Stimulated activated CD4-positive, alpha-beta T cell treated with anti-CD3 and anti-CD28 coated beads, Interleukin-2, amount 100 ng/mL, for 24 hours (primary cell): ENCODE measurements at regions not wholly inside any gene's neighbourhood (a gene's known extent, or its start where the extent isn't known, plus 50 kb on each side); places are given as distances from the start of the nearest gene placed in this dataset.
"Not testable (repeated sequence)": the region's sequence is repeated elsewhere in the genome, so short reads cannot be mapped to it uniquely, and the experiment has no call there.

Experiments
- DNase-seq, 2 donors: peaks; one replicate each; pipeline ENCODE4 v3.0.0-alpha.2; 2020

DNA sequence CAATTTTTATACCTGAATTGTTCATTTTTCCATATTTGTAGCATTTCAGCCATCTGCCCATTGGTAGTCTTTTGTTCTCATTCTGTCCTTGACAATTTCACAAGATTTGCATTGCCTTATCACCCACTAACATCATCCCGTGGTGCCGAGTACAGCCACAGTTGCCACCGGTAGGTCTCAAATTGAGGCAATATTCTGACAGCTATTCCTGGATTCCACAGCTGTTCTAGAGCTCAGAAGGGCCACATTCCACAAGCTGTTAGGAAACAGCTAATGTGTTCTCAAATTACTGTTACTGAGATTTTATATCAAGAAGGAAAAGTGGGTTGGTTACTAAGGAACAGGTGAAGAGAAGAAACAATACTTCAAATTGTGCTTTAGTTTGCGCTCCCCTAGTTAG lies 178.8 kb downstream of the RPRM start:
- DNase-seq, result no peak

- DNase-seq, result no peak
Observed at GRCh38 chr2:153299217-153299616, 179.3 kb downstream of the RPRM start.

- DNase-seq, result no peak
Observed at GRCh38 chr2:153294199-153294786, 184.3 kb downstream of the RPRM start.

DNA sequence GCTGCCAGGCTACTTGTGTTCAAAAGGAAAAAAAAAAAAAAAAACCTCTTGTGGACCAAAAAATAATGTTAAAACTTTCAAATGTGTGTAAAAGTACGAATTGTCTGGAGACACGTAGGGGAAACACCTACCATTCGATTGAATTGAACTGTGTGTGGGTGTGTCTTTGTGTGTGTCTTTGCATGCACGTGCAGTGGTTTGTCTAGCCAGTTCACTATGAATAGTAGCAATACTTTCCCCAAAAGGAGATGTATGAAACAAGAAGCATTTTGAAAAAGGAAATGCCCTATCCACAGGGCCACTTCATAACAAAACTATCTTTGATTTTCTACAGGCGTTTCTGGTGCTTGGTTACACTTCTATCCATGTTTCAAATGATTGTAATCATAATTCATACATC lies 186.8 kb downstream of the RPRM start:
- DNase-seq, result no peak

- peak in 1 of 2 donors; percentile 3 for DNase-seq
Observed at GRCh38 chr2:153287109-153287801, 191.3 kb downstream of the RPRM start.

GRCh38 chr2:153268941-153269461 lies 209.6 kb downstream of the RPRM start:
- DNase-seq, result no peak

DNA sequence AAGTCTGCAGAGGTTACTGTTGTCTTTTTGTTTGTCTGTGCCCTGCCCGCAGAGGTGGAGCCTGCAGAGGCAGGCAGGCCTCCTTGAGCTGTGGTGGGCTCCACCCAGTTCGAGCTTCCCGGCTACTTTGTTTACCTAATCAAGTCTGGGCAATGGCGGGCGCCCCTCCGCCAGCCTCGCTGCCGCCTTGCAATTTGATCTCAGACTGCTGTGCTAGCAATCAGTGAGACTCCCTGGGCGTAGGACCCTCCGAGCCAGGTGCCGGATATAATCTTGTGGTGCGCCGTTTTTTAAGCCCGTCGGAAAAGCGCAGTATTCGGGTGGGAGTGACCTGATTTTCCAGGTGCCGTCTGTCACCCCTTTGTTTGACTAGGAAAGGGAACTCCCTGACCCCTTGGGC lies 221.7 kb downstream of the RPRM start:
- not testable (repeated sequence) for DNase-seq

DNA sequence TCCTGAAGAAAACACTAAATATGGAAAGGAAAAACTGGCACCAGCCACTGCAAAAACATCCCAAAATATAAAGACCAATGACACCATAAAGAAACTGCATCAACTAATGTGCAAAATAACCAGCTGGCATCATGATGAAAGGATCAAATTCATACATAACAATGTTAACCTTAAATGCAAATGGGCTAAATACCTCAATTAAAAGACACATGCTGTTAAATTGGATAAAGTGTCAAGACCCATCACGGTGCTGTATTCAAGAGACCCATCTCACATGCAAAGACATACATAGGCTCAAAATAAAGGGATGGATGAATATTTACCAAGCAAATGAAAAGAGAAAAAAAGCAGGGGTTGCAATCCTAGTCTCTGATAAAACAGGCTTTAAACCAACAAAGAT lies 231.9 kb downstream of the RPRM start:
- DNase-seq, result not testable (repeated sequence)

DNA sequence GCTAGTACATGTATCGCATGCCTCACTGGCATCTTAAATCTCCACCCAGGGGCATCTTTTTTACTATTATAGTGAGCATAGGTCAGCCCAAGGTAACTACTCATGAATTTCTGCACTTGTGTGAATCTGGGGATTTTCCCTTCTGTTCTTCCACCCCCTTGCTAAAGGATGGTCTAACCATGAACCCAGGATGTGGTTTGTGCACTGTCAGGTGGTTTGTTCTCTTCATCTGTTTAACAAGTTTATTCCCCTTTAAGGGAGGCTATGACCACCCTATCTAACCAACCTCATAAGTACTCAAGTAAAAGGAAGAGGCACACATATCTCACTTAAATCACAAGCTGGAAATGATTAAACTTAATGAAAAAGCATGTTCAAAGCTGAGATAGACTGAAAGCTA lies 243.0 kb downstream of the RPRM start:
- no peak for DNase-seq

- DNase-seq, result no peak
Observed at GRCh38 chr2:153232464-153232863, 246.1 kb downstream of the RPRM start.

DNA sequence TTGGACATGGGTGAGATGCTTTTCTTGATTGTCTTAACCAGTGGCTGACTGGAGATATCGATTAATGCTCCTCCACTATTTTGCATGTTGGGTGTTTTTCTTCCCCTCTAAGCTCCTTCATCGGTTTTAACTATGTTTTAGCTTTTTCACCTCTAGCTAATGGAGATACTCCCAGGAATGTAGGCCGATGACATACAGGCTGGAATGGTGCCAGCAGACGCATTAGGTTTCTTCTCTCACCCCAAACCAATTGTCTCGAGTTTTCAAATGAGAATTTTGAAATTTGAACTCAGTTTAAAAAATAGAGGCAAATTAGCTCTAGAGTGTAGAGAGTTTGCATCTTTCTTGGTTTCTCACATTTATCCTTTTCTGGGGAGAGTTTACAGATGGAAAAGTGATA lies 247.6 kb downstream of the RPRM start:
- DNase-seq, result no peak

DNA sequence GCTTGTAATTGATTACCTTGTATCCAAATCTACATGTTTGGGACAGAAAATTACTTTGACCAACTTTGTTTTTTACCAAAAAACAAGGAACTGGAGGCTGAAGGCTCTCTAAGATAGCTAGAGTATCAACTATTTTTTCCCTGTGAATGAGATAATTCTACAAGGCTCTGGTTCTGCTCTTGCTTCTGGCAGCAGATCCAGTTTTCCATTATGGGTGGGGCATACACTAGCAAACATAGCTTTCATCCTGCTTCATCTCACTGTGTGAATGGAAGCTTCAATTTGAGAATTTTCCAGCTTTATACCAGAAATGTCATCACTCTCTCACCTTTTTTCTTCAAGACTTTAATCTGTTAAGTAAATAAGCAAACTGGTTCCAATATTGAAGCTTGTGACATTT lies 249.7 kb downstream of the RPRM start:
- no peak for DNase-seq

- no peak for DNase-seq
Observed at GRCh38 chr2:153227981-153228380, 250.6 kb downstream of the RPRM start.

- DNase-seq, result no peak
Observed at GRCh38 chr2:153222231-153223165, 256.1 kb downstream of the RPRM start.

DNA sequence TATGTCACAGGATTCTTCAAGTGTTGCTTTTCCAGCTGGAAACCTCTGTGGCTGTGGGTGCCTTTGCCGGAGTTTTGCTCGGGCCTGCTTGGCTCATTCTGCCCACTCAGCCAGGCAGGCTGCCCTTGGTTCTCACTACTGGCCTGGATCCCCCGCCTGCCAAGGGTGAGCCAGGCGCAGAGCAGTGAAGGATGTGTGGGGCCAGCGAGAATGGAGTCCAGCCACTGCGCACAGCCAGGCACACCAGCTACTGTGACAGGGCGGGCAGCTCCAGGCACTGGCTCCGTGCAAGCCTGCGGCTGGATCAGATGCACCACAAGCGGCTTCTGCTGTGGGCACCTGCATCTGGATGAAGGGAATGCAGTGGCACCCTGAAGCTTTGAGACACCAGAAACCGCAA lies 257.1 kb downstream of the RPRM start:
- no peak for DNase-seq

DNA sequence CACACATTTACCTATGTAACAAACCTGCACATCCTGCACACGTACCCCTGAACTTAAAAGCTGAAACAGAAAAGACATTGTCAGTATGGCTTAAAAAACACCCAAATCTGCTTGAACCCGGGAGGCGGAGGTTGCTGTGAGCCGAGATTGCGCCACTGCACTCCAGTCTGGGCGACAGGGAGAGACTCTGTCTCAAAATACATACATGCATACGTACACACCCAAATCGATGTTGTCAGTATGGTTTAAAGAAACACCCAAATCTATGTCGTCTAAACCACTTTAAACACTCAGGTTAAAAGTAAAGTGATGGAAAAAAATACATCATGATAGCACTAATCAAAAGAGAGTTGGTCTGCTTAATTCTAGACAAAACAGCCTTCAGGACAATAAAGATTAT lies 257.5 kb downstream of the RPRM start:
- DNase-seq, result no peak

DNA sequence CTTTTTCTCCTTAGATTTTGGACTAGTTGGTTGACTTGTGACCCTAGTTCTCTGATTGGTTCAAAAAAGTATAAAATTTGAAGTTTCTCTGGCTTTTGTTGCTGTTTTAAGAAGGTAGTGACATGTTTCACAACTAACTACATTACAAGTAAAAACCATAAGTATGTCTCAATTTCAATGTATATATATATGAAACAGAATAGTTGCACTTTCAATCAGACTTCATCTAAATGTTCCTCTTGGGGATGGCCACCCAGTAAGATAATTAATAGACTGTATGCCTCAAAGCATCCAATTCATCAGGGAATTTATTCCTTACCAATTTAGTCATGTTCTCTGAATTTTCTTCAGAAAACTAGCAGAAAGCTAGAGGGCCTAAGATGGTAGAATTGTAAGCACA lies 259.7 kb downstream of the RPRM start:
- DNase-seq, result no peak

DNA sequence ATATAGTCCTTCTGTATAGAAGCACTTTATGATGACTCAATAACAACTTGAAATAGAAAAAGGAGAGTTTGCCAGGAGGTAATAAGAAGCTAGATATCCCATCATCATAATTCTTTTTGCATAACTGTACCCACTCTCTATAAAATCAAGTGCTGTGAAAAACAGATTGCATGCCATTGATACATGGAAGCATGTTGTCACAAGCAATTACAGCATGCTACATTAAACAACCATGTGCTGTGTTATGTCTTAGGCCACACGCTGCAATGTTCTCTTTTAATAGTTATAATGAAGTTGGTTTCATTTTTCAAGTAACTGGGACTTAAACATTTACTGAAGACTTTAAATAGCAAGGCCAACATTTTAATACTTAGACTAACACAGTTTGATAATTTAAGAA lies 264.2 kb downstream of the RPRM start:
- DNase-seq, result no peak

DNA sequence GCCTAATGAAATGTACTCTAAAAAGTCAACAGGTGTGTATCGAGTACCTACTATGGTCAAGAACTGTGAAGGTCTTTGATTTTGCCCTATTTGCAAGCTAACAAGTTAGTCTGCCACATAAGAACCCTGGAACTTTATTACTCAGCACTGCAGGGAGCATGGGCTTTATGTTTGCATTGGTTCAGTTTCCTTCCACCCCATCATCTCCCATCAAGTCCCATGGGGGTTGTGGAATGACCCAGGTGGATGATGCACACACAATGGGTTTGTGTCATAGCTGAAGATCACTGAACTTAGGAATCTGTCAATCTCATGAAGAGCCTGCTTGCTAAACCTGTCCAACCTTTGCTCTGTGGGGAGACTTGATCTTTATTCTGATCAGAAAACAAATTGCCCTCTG lies 265.5 kb downstream of the RPRM start:
- no peak for DNase-seq

- DNase-seq, result no peak
Observed at GRCh38 chr2:153197402-153198386, 280.9 kb downstream of the RPRM start.

DNA sequence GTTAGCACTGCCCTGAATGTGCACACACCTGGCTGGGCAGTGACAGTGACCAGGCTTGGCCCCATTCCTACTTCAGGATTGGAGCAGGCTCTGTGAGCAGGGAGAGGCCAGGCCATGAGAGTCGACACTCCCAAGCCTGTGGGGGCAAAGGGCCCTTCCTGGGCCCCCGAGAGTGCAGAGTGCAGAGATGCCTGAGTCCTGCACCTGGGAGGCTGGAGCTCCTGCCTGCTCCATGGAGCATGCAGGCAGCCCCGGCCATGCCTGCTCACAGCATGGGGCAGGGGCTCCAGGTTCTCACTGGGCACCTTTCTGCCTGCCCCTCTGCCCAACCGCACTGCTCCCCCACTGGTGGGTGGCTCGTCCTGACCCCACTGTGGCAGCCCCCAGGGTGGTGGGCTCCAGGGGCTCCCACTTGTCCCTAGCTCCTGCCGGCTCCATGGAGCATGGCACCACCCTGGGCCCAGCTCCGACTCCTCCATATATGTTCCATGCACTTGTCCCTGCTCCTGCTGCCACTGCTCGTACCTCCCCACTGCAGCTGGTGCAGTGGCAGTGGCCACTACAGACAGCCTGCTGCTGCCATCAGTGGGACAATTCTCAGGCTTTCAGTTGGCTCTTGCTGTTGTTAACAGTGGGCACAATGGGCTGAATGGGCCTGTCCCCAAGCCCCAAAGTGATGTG lies 282.0 kb downstream of the RPRM start:
- DNase-seq, result no peak

DNA sequence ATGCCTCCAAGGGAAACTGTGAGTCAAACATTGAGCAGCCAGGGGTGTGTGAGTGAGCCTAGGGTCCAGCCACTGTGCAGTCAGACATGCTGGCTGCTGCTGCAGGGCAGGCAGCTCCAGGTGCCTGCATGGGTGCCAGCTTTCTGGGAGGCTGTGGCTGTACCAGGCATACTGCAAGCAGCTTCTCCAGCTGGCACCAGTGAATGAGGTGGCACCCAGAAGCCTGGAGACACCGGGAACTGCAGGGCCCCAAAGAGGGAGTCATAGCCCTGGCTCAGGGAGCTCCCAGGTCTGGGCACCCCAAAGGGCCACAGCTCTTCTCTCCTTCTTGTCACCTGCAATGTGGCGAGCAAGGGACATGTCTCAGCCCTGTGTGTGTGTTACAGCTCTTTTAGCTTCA lies 283.2 kb downstream of the RPRM start:
- DNase-seq, result no peak
